HG03457 (cell line): ENCODE measurements at regions not wholly inside any gene's neighbourhood (a gene's known extent, or its start where the extent isn't known, plus 50 kb on each side); places are given as distances from the start of the nearest gene placed in this dataset.
A peak's percentile ranks its signal among the peaks of the same experiment; 100 is the strongest.
"Not testable (repeated sequence)": the region's sequence is repeated elsewhere in the genome, so short reads cannot be mapped to it uniquely, and the experiment has no call there.

Source experiments
- ATAC-seq: cut with Tn5 transposase; IDR thresholded peaks from one replicate; pipeline ENCODE4 v1.9.1; 2021; ENCODE audit warnings: moderate number of reproducible peaks; ENCODE audit not compliant: unreplicated experiment

DNA sequence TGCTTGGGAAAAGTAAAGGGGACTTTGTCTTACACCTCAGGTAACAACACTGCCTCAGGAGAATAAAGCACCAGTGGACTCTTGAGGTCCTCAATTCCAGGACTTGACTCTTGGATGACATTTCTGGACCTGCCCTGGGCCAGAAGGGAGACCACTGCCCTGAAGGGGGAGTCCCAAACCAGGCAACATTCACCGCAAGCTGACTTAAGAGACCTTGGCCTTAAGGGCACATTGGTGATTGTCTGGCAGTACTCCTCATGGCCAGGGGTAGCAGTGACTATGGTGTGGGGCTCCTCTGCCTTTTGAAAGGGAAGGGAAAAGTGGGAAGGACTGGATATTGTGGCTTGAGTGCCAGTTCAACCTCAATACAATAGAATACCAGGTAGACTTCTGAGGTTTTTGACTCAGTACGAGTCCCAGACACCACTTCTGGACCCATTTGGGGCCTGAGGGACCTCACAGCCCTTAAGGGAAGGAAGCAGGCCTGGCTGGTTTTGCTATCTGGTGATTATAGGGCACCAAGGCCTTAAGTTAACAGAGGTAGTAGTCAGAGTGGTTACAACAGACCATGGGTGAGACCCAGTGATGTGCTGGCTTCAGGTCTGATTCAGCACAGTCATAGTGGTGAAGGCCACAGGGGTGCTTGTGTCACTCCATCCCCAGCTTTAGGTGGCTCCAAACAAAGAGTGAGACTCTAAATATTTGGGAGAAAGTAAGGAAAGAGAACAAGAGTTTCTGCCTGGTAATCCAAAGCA is 121.2 kb upstream of the TET2 start:
- ATAC-seq = no peak

- no peak for ATAC-seq
These were observed 109.7 kb upstream of the TET2 start for GRCh38 chr4:105036991-105037390.

DNA sequence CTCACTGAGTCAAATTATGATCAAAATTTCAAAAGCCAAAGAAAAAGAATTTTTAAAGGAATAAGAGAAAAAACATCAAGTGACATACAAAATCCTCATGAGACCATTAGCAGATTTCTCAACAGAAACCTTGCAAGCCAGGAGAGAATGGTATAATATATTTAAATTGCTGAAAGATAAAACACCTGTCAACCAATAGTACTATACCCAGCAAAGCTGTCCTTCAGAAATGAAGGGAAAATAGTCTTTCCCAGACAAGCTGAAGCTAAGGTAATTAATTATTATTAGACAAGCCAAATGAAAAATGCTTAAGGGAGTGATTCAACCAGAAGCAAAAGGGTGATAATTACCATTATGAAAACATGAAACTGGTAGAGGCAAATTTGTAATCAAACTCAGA is 104.2 kb upstream of the TET2 start:
- no peak for ATAC-seq

DNA sequence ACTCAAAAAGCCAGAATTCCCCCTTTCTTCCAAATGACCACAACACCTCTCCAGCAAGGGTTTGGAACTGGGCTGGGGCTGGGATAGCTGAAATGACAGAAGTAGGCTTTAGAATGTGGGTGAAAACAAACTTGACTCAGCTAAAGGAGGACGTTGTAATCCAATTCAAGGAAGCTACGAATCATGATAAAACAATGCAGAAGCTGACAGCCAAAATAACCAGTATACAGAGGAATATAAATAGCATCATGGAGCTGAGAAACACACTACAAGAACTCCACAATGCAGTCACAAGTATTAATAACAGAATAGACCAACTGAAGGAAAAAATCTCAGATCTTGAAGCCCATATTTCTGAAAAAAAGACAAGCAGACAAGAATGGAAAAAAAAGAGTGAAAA is 95.8 kb upstream of the TET2 start:
- ATAC-seq = no peak

- no peak for ATAC-seq
These were observed 89.1 kb upstream of the TET2 start for GRCh38 chr4:105057370-105058105.

DNA sequence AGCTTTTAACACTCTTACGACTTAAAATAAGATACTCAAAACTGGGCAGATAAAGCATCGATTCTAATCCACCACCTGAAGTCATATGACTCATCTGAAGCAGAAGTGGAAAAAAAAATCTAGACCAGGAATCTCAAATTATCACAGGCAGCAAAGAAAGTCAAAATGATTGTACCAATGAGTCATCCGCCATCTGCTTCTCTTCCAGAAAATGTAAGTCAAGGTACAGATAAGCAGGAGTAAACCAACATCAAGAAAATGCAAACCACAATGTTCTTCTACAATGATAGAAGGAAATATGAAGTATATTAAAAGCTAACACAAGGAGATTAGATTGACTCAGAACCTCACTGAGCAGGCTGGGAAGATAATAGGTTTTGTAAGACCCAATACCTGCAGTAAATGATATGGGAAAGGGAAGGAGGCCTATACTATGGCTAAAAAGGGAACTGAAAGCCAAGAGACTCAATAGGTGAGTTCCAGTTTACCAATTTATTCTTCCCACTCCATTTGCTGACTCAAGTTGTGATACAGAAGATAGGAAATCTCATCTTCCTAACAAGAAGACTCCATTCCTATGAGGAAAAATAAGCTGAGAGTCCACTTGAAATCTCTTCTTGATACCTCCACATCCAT is 88.4 kb upstream of the TET2 start:
- no peak for ATAC-seq

GRCh38 chr4:105059337-105059736 is 87.3 kb upstream of the TET2 start:
- ATAC-seq = peak; percentile 19

DNA sequence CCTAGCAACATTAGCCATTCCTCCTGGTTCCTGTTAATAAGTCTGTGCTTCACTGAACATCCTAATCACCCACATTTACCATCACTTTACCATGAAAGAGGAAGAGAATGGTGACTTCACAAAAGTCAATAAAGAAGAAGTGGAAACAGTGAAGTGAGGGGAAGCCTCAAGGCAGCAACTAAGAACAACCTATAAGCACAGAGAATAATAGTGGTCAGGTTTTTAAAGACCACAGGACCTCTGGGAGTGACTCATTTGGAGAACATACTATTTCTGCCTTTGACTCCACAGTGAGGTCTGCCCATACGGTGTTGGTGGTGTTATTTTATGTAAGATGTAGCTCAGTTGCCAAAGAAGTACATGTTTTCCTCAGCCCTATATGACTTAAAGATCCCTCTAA is 86.0 kb upstream of the TET2 start:
- ATAC-seq = peak; percentile 84

GRCh38 chr4:105061136-105061696 is 85.5 kb upstream of the TET2 start:
- peak; percentile 23 for ATAC-seq

DNA sequence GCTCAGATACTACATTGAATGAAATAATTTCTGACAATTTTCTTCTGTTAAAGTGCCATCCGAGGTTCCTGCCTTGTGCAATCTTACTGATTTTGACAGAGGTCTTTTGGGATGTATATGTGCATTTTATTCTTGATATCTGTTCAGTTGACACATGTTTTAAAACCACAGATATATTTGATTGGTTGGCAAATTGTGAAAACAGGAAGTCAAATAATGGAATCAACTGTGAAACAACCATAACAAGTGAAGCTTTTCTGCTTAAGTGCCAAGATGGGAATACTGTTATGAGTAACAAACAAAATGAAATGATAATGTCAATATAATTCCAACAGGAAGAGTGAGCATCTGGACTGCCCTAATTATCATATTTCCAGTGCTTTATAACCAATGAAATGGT is 84.9 kb upstream of the TET2 start:
- ATAC-seq = no peak

- ATAC-seq = no peak
These were observed 80.3 kb upstream of the TET2 start for GRCh38 chr4:105066401-105066800.

- no peak for ATAC-seq
These were observed 79.2 kb upstream of the TET2 start for GRCh38 chr4:105067431-105067830.

GRCh38 chr4:105067946-105068345 is 78.7 kb upstream of the TET2 start:
- ATAC-seq = no peak

GRCh38 chr4:105068516-105068915 is 78.2 kb upstream of the TET2 start:
- ATAC-seq = no peak

DNA sequence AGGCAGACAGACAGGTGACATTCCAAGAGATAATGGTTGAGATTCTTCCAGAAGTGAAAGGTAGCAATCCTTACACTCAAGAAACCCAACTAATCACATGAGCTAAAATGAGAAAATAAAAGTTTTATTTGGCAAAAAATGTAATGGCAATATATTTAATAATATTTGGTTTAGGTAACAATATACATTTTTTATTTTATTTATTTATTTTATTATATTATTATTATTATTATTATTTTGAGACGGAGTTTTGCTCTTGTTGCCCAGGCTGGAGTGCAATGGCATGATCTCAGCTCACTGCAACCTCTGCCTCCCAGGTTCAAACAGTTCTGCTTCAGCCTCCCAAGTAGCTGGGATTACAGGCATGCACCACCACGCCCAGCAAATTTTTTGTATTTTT is 74.6 kb upstream of the TET2 start:
- not testable (repeated sequence) for ATAC-seq

DNA sequence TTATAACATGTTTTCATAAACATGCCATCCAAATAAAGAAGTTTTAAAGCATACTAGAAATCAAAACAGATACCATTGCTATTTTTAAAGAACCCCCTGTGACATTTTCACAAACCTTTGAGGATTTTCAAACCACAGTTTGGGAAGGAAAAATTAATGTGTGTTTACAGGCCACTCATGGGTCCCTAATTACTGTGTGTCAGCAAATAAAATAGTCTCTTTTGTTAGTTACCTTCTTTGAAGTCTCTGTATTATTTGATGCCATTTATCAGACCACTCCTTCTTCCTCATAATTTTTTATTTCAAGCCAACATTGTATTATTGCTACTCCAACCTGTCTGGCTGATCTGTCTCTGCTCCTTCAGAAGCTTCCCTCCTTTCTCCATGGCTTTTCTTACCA is 72.6 kb upstream of the TET2 start:
- no peak for ATAC-seq

DNA sequence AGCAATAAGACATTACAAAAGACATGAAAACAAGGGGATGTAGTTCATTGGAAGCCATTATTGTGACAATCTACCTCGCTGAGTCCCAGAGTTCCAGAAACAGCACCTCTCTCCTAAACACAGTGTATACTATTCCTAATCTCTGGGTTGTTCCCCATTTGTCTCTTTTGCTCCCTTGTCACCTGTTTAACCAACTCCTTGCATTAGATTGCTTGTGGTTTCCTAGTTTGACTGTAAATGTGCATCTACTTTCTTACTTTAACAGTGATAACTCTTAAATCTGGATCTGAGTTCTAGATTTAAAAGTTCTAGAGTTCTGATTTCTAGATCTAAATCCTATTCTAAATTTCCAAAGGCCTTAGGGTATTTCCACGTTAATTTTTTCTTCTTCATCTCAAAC is 71.6 kb upstream of the TET2 start:
- no peak for ATAC-seq

DNA sequence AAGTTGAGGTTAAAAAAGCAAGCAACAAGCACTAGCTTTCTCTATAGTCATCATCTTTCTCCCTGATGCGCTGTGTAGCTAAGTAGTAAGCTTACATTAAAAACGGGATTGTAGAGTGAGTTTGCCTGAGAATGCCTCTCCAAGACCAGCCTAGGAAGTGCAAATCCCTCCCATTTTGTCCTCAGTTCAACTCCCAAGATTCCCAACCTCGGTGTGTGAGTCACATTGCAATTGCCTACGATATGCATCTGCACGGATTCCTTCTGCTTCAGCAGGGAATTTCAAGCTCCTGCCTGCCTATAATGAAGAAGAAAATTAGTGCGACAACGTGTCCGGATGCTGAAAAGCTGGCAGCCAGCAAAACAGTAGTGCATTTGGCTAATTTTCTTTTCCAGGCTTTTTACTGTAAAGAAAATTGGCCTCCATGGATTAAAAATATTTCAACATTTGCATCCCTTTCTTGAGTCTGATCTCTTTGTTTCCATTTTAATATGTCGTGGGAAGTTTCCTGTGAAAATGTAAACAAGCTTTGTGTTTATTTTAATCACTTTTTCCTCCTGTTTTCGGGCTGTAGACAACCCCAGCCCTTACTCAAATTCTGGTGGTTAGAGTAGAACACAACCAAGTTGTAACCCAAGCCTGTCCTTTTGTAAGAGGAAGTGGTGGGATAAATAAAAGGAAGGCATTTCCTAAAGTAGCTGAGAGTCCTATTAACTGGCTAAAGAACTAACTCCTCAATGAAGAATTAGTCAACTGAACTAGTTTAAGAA is 58.4 kb upstream of the TET2 start:
- no peak for ATAC-seq

DNA sequence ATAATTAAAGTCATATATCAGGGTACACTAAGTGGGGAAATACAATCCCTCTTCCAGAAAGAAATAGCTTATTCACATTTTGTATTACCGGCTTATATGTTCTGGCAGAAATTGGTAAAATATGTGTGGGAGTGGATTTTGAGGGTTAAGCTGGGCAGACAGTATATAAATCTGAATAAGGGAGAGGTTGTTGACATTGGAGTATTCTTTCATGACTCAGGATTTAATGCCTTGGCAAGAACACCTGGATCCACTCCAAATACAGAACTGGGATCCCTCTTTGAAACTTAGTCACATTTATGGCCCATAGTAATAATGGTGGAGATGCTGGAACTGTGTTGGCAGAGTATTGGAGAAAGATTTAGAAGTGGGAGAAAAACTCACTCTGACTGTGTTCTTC is 54.3 kb upstream of the TET2 start:
- ATAC-seq = no peak

- ATAC-seq = no peak
These were observed 53.9 kb upstream of the TET2 start for GRCh38 chr4:105092768-105093167.

DNA sequence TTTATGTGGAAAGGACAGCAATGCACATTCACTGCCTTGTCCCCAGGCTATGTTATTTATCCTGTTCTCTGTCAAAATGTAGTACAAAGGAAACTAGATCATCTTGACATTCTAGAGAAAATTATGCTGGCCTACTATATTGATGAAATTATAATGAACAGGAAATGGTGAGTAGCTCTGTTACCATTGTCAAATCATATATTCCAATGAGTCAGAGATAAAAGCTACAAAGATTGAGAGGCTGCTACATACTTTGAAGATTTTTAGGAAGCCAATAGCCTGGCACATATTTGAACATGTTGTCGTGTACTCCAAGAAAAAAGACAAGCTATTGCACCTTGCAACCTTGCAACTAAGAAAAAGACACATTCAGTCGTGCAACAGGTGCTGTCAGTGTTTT is 52.7 kb upstream of the TET2 start:
- ATAC-seq = no peak
